Erythroblast (primary cell): ENCODE measurements at regions not wholly inside any gene's neighbourhood (a gene's known extent, or its start where the extent isn't known, plus 50 kb on each side); places are given as distances from the start of the nearest gene placed in this dataset.

Source experiments
- GATA1 ChIP-seq: IDR thresholded peaks from 2 replicates; pipeline ENCODE4 v1.6.1; 2011; ENCODE audit warnings: low read depth, mild to moderate bottlenecking, control low read depth, low read length, moderate library complexity
- POLR2A ChIP-seq: IDR thresholded peaks from 2 replicates; pipeline ENCODE4 v1.6.1; 2011; ENCODE audit warnings: mild to moderate bottlenecking, low read length

DNA sequence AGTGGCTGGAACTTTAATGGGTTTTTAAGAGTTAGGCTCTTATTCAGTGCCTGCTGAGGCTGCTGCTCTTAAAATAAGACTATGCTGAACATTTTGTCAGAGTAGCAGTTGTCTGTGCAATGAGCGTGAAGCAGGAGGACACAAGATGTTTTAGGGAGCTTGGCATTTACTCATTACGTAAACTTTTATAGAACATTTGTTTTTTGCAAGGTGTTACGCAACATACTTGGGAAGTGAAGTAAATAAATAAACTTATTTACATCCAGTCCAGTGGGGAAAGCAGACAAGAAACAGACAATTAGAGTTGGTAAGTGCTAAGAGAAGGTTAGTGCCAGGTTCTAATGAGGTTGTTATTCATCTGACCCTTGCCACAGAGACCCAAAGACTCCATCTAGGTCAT lies 226.0 kb downstream of the HINT1 start:
- TF ChIP-seq POLR2A (no peak), GATA1 (no peak)
